ENCODE measurements at regions not wholly inside any gene's neighbourhood (a gene's known extent, or its start where the extent isn't known, plus 50 kb on each side); places are given as distances from the start of the nearest gene placed in this dataset.

- no peaks in the 10 kb centered on the region for H3K79me1 ChIP-seq (ENCODE audit: low read depth, low read length)
- no peaks in the 10 kb centered on the region for H3K27me3 ChIP-seq (replicated peaks in 1 of 4; ENCODE audit: control insufficient read depth in 3 of 4, extremely low read depth in 1 of 4, insufficient read depth in 3 of 4, low read length in 3 of 4)
- no peak overlapping the region for H3K4ac ChIP-seq (replicated peaks; ENCODE audit: insufficient read length, low read depth, low read length)
- no peak overlapping the region for H3K9ac ChIP-seq (replicated peaks in 1 of 4; ENCODE audit: extremely low read depth in 1 of 4, low read depth in 3 of 4, low read length in 3 of 4)
- no peak overlapping the region for H3K18ac ChIP-seq (ENCODE audit: extremely low read depth, low read length)
- CTCF ChIA-PET (ENCODE audit: partially characterized antibody): interaction anchor here (1.2 to 1.6 kb wide), 3 partner anchors 10 to 445 kb away, joined by 3 to 6 read pairs (median 3); no protein-coding TSS in a partner anchor
- H2BK15ac ChIP-seq (ENCODE audit: low read length): no peak overlapping the region
- TF ChIP-seq RFX5 (IDR thresholded peaks at IDR 0.05; ENCODE audit: borderline replicate concordance, low read depth, low read length) (no peak), BACH1 (IDR thresholded peaks at IDR 0.05; ENCODE audit: low read length) (no peak), POLR2AphosphoS5 (IDR thresholded peaks at IDR 0.05; ENCODE audit: low read depth, low read length) (no peak), FOSL1 (IDR thresholded peaks at IDR 0.05; ENCODE audit: insufficient read depth, low read depth, low read length) (no peak), EZH2 (IDR thresholded peaks at IDR 0.05; ENCODE audit: low read depth, low read length, severe bottlenecking) (no peak), CBX8 (IDR thresholded peaks at IDR 0.05; ENCODE audit: borderline replicate concordance, low read depth, low read length) (no peak)
- TF ChIP-seq, protein P1, sequence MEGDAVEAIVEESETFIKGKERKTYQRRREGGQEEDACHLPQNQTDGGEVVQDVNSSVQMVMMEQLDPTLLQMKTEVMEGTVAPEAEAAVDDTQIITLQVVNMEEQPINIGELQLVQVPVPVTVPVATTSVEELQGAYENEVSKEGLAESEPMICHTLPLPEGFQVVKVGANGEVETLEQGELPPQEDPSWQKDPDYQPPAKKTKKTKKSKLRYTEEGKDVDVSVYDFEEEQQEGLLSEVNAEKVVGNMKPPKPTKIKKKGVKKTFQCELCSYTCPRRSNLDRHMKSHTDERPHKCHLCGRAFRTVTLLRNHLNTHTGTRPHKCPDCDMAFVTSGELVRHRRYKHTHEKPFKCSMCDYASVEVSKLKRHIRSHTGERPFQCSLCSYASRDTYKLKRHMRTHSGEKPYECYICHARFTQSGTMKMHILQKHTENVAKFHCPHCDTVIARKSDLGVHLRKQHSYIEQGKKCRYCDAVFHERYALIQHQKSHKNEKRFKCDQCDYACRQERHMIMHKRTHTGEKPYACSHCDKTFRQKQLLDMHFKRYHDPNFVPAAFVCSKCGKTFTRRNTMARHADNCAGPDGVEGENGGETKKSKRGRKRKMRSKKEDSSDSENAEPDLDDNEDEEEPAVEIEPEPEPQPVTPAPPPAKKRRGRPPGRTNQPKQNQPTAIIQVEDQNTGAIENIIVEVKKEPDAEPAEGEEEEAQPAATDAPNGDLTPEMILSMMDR (IDR thresholded peaks at IDR 0.05; ENCODE audit: control extremely low read depth in 1 of 3, insufficient read depth in 1 of 3, low read depth in 1 of 3, low read length in 3 of 3): no peak
- no peaks in the 10 kb centered on the region for H3K4me1 ChIP-seq (replicated peaks in 1 of 4; ENCODE audit: control insufficient read depth in 3 of 4, insufficient read depth in 4 of 4, low read length in 3 of 4)
- H2AK5ac ChIP-seq (ENCODE audit: low read depth, low read length): no peak overlapping the region
- H2BK20ac ChIP-seq (ENCODE audit: low read length): no peak overlapping the region
- H2BK120ac ChIP-seq (replicated peaks; ENCODE audit: low read depth, low read length): no peak overlapping the region
- H3K56ac ChIP-seq (replicated peaks; ENCODE audit: insufficient read length, low read depth, low read length): no peak overlapping the region
- no peaks in the 10 kb centered on the region for H4K20me1 ChIP-seq (replicated peaks in 1 of 2; ENCODE audit: control insufficient read depth in 1 of 2, insufficient read depth in 2 of 2, low read length in 2 of 2)
- FAIRE-seq (no peak), DNase-seq (ENCODE audit: low read depth in 1 of 2, low spot score in 2 of 2) (no peak)
- no peak overlapping the region for H4K91ac ChIP-seq (replicated peaks; ENCODE audit: insufficient read length, low read length)
- no peak overlapping the region for H3K23ac ChIP-seq (ENCODE audit: insufficient read length)
- no peaks in the 10 kb centered on the region for H3K36me3 ChIP-seq (ENCODE audit: control insufficient read depth in 2 of 4, insufficient read depth in 4 of 4, low read length in 3 of 4)
- no peaks in the 10 kb centered on the region for H3K9me3 ChIP-seq (ENCODE audit: insufficient read depth in 2 of 2, low read depth in 1 of 2, low read length in 1 of 2)
- no peak overlapping the region for H3K27ac ChIP-seq (ENCODE audit: low read depth, low read length)
- POLR2A ChIA-PET (ENCODE audit: partially characterized antibody): no interaction called here
- no peaks in the 10 kb centered on the region for H3K79me2 ChIP-seq (ENCODE audit: control insufficient read depth in 1 of 2, insufficient read depth in 2 of 2, low read length in 2 of 2)
- 89% methylated on average over 7 of the region's 7 CpGs; no CpG with 5 or more reads in 1 of the 2 experiments for whole genome bisulfite sequencing, 2 experiments (ENCODE audit: extremely low coverage in 1 of 2, insufficient coverage in 1 of 2, insufficient read length in 1 of 2, insufficient replicate concordance in 2 of 2, low coverage in 1 of 2, low lambda C conversion rate in 2 of 2, missing lambda C conversion rate in 1 of 2)
- no peak overlapping the region for H4K5ac ChIP-seq (ENCODE audit: insufficient read length, low read depth, low read length)
- no peak overlapping the region for H4K8ac ChIP-seq (ENCODE audit: extremely low read depth, insufficient read depth, low read length)
- H3K4me3 ChIP-seq (ENCODE audit: extremely low read depth in 1 of 4, insufficient read depth in 2 of 4, low read depth in 3 of 4, low read length in 4 of 4): no peak overlapping the region
- no peak overlapping the region for H3K4me2 ChIP-seq (ENCODE audit: insufficient read depth in 1 of 2, low read depth in 2 of 2, low read length in 2 of 2)
- H2BK5ac ChIP-seq (ENCODE audit: low read depth, low read length): no peak overlapping the region
- no peaks in the 10 kb centered on the region for H3K23me2 ChIP-seq (ENCODE audit: low read depth, low read length)
- no peak overlapping the region; the same call in 1 of the 2 replicates for H2AFZ ChIP-seq (ENCODE audit: low read length)
- no peak overlapping the region for H3K14ac ChIP-seq (ENCODE audit: insufficient read length)
- H2BK12ac ChIP-seq (ENCODE audit: low read depth, low read length): no peak overlapping the region
Observed at GRCh38 chr2:195493416-195493815, 163.6 kb upstream of the SLC39A10 start.
